Activated CD4-positive, alpha-beta T cell treated with anti-CD3 and anti-CD28 coated beads, Interleukin-2, amount 50 U/mL, for 4 hours (primary cell): ENCODE measurements at regions not wholly inside any gene's neighbourhood (a gene's known extent, or its start where the extent isn't known, plus 50 kb on each side); places are given as distances from the start of the nearest gene placed in this dataset.
"Not testable (repeated sequence)": the region's sequence is repeated elsewhere in the genome, so short reads cannot be mapped to it uniquely, and the experiment has no call there.

Experiments
- DNase-seq, 2 experiments: peaks; one replicate each; pipeline ENCODE4 v3.0.0-alpha.2; 2020

- DNase-seq = no peak
Measured at GRCh38 chr6:11425876-11426275, 111.7 kb upstream of the TMEM170B start.

DNA sequence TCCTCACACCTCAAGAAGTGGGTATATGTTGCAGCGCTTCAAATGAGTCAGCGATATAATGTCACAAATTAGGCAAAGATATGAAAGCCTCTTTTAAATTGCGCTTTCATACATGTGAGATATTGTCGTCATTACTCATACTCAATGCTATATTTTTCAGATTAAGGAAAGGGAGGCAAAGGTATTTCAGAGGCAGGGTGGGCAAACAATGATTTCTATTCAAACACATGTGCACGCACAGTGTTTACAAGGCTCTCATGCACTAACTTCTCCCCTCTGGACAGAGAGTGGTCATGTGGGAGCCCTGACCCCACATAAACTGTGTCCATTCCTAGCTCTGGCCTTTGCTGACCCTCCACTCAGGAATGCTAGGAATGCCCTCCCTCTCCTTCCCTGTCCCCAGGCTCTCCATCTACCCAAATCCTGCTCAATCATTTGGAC lies 112.1 kb upstream of the TMEM170B start:
- no peak for DNase-seq

DNA sequence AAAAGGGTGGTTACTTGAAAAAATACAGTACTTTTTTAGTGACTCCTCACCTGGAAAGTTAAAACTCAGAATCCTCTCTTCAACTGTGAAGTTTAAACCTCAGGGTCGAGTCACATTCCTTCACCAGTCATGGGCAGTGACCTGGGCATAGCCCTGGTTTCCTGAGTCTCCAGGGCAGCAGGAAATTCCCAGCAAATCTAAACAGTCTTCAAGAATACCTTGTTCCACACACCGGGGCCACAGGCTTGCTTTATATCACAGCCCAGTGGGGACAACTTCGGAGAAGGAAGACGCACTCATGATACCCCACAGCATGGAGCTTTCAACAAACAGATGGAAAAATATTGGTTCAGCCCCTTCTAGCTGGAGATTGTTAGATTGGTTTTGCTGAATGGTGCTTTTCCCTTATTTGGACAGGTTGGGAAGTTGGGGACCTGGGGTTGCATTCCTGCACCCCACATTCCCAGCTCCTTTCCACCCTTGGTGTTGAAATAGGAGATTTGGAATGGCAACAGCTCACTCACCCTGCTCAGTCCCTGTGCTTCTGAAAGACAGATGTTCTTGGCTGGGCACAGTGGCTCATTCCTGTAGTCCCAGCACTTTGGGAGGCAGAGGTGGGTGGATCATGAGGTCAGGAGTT lies 113.0 kb upstream of the TMEM170B start:
- no peak for DNase-seq

GRCh38 chr6:11423667-11424066 lies 113.9 kb upstream of the TMEM170B start:
- DNase-seq = no peak

DNA sequence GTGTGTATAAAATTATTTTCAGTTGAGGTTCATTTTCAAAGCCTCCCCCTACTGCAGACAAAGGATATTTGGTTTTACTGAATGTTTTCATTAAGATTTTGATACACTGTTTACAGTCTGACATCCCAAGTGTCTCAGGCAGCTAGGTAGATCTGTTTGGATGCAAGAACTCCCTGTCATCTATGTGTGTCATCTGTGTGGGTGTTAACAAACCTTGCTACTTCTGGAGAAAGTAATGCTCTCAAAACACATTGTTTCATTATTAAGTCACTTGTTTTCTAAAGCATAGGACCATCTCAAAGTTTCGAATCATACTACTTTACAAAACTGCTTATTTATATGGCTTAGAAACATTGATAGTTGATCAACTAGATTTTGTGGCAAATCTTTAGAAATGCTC lies 114.5 kb upstream of the TMEM170B start:
- DNase-seq = no peak

DNA sequence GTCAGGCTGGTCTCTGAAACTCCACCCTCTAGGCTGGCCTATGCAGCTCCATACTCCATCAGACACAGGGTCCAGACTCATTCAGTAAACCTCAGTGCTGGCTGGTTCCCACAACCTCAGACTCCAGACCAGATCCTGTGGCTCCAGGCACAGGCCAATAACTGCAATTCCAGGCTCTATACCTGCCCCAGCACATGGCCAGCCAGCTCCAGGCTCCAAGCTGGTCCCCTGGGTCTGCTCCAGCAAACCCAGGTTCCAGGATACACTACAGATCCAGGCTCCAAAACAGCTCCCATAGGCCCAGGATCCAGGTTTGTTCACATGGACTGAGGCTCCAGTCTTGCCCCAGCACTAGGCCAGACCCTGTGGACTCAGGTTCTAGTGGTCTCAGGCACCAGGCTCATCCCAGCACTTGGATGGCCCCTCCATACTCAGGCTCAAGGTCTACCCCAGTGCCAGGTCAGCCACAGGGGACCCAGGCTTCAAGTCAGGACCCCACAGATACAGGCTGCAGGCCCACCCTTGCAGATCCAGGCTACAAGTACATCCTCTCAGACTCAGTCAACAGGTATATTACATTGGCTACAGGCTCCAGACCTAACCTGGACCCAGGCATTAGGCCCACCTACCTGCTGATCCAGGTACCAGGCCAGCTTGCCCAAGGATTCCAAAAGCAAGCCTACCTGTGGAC lies 117.6 kb upstream of the TMEM170B start:
- no peak for DNase-seq

DNA sequence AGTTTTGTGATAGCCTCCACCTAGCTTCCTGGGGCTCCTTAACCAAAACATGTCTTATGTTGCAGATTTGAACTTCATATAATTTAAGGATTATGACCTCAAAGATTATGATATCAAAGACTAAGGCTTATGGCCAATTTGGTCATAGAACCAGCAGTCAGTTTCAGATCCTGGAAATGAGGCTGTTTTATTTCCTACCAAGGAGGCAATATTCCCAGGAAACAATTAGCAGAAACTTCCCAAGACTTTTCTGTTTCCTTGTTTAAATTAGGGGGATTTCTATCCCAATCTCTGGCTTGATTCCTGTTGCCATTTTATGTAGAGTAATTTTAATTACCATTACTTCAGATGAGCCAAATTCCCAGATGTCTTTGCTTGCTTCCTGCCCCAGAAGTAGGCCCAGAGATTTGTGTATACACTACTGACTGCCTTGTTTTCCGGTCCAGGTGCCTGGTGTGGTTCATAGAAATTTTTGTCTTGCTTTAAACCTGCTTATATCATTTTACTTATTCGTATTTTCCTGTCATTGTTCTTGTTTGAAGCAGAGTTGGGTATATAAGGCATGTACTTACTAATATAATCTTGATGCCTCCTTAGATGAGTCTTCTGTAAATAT lies 119.2 kb upstream of the TMEM170B start:
- no peak for DNase-seq

DNA sequence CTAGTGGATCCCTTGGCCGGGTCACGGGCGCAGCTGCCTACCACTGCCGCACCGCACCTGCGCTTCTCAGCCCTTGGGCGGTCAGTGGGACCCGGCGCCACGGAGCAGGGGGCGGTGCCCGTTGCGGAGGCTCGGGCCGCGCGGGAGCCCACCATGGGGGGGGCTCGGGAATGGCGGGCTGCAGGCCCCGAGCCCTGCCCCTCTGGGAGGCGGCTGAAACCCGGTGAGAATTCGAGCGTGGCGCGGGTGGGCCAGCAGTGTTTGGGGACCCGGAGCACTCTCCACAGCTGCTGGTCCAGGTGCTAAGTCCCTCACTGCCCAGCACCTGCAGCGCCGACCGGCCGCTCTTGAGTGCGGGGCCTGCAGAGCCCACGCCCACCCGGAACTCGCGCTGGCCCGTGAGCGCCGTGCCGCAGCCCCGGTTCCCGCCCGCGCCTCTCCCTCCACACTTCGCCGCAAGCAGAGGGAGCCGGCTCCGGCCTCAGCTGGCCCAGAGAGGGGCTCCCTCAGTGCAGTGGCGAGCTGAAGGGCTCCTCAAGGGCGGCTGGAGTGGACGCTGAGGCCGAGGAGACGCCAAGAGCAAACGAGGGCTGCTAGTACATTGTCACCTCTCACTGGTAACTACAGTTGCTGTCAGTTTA lies 120.5 kb upstream of the TMEM170B start:
- DNase-seq = no peak

GRCh38 chr6:11416099-11416935 lies 121.2 kb upstream of the TMEM170B start:
- DNase-seq = not testable (repeated sequence)

DNA sequence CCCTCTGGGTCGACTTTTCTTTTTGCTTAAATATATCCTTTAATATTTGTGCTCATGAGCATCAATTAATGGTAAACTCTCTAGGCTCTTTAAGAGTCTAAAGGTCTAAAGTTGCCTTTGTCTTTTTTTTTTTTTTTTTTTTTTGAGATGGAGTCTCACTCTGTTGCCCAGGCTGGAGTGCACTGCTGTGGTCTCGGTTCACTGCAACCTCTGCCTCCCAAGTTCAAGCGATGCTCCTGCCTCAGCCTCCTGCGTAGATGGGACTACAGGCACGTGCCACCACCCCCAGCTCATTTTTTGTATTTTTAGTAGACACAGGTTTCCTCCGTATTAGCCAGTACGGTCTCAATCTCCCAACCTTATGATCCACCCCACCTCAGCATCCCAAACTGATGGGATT lies 122.0 kb upstream of the TMEM170B start:
- no peak for DNase-seq

- peak; percentile 18 to 19 for DNase-seq
Measured at GRCh38 chr6:11414176-11414963, 123.2 kb upstream of the TMEM170B start.

GRCh38 chr6:11413728-11414127 lies 123.8 kb upstream of the TMEM170B start:
- DNase-seq = no peak

DNA sequence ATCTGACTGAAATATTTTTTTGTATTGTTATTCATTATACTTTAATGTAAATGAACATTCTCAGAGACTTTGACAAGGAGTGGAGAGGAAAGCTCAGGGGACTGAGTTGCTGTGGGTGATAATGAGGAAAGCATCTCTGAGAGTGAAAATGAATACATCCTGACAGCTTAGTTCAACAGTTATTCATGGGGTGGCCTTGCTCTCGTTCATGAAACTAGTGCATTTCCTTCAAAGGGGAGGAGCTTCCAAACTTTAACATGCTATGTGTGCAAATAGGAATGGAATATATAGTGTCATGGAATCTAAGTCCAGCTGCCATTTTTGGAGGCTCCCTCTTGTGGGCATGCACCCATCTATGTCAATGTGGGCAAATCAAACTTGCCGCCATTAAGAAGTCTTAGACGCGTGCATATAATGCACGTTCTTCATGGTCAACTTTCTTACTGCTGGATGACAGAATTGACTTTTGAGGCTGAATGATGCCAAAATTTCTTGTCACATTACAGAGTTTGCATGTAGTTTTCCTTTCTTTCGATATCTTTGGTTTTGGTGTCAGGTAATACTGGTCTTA lies 124.3 kb upstream of the TMEM170B start:
- no peak for DNase-seq

- DNase-seq = no peak
Measured at GRCh38 chr6:11412616-11413015, 124.9 kb upstream of the TMEM170B start.

- no peak for DNase-seq
Measured at GRCh38 chr6:11412011-11412424, 125.5 kb upstream of the TMEM170B start.

DNA sequence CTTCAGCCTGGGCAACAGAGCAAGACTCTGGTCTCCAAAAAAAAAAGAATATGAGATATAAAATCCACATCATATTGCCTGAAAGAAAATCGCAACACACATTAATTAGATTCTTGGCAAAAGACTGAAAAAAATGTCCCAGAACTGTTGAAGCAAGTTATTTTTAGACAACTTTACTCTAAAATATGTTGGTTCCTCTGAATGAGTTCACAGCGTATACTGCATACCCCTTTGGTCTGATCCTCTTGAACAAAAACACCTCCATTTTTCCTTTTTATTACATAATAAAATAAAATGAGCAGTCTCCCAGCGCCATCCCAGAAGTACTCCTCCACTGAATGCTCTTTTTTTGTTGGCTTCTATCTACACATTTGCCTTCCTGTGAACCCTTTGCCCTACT lies 126.0 kb upstream of the TMEM170B start:
- no peak for DNase-seq

- no peak for DNase-seq
Measured at GRCh38 chr6:11410539-11411307, 126.8 kb upstream of the TMEM170B start.

GRCh38 chr6:11409371-11409770 lies 128.2 kb upstream of the TMEM170B start:
- DNase-seq = no peak

GRCh38 chr6:11407414-11407813 lies 130.1 kb upstream of the TMEM170B start:
- no peak for DNase-seq

GRCh38 chr6:11404838-11405237 lies 132.7 kb upstream of the TMEM170B start:
- no peak for DNase-seq

- no peak for DNase-seq
Measured at GRCh38 chr6:11404081-11404480, 133.5 kb upstream of the TMEM170B start.
